GDM1 (cell line): ENCODE measurements at regions not wholly inside any gene's neighbourhood (a gene's known extent, or its start where the extent isn't known, plus 50 kb on each side); places are given as distances from the start of the nearest gene placed in this dataset.
A peak's percentile ranks its signal among the peaks of the same experiment; 100 is the strongest.
"Not testable (repeated sequence)": the region's sequence is repeated elsewhere in the genome, so short reads cannot be mapped to it uniquely, and the experiment has no call there.

Experiments used
- DNase-seq: peaks from one replicate; lab custom pipeline; 2025; lab: John Stamatoyannopoulos, UW

DNA sequence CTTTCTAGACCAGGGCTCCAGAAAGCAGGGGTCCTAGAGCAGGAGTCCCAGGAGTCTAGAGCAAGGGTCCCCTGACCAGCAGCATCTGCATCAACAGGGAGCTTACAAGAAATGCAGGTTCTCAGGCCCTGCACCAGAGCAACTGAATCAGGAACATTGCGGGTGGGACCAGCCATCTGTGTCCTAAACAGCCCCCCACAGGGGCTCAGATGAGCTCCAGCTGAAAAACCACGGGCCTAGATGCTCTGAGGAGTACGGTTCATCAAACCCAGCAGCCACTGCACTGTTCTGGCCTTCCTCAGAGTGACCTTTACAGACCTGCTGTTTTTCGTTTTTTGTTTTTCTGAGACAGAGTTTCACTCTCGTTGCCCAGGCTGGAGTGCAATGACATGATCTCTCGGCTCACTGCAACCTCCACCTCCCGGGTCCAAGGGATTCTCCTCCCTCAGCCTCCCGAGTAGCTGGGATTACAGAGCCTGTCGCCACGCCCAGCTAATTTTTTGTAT lies 438.2 kb downstream of the SOX9 start:
- no peak for DNase-seq

DNA sequence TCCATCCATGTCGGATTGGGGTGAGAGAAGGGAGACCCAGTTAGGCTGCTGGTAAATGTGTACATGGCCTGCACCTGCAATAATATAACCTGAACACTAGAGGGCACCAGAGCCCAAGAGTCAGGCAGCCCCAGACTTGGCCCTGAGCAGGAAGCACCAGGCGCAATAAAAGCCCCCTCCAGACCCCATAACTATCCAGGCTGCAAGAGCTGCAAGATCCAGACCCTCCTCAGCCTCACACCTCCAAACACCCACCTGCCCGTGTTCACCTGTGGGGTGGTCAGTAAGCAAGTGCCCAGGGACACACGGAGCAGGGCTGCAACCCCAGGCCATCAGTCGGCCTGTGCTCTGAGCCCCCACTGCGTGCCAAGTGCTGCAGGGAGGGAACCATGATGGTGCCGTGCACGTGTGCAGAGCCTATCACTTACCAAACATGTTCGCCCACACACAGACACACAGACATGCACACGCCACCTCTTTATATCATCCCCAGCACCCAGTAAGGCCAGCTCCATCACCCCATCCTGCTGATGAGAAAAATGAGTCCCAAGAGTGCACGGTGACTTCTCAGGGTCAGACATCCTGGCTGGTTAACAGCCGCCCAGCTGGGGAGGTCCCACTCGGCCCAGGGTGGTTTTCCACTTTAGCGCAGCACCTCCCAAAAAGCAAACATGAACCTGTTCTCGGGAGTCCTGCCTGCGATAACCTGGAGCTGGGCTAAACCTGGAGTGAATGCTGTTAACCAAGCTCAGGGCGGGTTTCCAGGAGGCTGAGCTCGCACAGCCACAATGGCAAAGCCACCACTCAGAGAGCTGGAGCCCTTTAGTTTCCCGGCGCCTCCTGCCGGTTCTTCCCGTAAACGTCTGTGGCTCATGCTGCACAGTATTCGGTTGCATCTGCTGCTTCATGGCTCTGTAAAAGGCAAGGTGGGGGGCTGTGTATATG lies 439.8 kb downstream of the SOX9 start:
- peak; percentile 33 for DNase-seq

DNA sequence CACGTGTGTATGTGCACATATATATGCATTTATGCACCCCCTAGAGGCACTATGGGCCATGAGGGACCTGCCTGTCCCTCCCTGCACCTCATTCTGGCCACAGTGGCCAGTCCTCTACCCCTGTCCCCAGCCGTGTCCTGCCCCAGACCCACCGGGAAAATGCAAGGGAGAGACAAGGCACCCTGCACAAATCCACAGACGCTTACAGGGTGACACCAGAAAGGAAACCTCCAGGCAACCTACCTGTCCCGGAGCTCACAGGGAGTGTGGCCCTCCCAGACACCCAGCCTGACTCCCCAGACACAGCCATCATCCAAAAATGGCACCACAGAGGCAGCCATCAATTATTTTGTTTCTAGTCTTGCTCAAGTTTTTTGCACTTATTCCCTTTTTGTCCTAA lies 440.4 kb downstream of the SOX9 start:
- DNase-seq = no peak

DNA sequence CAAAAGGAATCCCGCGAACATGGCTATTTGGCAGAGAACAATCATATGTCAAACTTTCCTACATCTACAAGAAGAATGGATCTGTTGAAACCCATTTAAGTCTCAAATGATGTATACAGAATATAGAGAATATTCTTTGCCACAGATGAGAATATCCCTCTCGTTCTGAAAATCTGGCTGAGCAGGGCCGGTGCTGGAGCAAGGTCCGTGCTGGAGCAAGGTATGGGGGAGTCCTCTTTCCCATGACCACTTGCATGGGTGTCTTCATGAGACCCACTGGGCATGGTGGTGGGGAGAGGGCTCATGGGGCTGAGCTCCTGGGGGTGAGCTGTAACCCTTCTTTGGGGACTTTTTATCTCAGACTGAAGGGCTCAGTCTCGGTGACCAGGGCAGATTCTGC lies 440.9 kb downstream of the SOX9 start:
- no peak for DNase-seq

DNA sequence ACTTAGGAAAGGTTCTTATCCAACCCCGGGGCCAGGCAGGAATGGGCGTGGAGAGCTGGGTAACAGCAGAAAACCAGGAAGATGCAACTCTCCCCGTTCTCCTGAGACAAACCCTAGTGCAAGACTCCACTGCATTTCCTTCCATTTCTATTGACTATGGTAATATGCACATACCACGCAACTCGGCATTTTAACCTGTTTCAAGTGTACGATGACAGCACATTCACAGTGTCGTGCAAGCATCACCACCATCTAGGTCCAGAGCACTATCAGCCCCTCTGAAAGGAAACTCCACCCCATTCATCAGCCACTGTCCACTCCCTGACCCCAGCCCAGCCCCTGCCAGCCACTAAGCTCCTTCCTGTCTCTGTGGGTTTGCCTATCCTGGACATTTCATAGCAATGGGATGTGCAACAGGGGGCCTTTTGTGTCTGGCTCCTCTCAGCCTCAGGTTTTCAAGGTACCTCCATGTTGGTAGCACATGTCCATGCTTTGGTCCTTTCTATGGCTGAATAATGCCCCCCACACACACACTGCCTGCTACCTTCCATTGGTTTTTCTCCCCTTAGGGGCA lies 441.9 kb downstream of the SOX9 start:
- DNase-seq = no peak

DNA sequence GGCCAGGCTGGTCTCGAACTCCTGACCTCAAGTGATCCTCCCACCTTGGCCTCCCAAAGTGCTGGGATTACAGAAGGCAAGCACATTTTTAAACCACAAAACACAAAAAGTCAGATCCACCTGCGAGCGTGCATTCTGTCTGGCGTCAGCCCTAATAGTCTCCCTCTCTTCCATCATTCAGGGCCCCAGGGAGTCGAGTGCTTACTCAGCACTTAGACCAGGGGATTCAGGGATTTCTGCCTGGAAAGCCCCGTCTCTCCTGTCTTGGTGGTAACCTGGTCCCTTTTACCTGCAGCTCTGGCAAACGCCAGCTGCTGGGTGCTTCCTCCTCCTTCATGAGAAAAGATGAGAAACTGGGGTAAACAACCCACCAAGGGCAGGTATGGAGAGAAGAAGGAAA lies 443.1 kb downstream of the SOX9 start:
- no peak for DNase-seq

DNA sequence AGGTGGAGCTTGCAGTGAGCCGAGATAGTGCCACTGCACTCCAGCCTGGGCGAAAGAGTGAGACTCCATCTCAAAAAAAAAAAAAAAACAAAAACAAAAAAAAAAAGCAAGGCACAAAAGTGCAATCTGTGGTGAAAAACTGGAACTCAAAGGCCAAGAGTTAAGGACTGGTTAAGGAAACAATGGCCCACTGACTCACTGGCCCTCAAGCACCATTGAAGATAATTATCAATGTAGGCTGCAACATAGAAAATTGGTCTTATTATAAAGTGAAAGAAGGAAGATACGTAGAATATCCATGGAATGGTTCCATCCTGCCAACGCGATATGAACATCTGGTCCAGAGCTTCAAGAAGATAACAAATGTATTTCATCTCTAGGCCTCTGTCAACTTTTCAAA lies 444.2 kb downstream of the SOX9 start:
- no peak for DNase-seq

DNA sequence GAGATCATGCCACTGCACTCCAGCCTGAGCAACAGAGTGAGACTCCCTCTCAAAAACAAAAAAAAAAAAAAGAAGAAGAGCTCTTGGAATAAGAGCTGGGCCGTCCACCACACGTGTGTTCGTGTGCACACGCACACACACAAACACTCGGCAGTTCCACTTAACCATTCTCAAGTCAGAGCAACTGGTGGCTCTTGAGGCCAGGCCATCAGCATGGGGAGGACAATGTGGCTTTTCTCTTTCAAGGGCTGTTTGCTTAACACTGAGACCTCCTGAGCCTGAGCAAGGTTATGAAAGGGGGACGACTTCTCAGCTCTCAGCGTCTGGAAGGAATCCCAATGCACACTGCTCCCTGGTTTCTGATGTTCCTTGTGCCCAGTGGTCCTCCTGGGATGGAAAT lies 444.9 kb downstream of the SOX9 start:
- DNase-seq = no peak

DNA sequence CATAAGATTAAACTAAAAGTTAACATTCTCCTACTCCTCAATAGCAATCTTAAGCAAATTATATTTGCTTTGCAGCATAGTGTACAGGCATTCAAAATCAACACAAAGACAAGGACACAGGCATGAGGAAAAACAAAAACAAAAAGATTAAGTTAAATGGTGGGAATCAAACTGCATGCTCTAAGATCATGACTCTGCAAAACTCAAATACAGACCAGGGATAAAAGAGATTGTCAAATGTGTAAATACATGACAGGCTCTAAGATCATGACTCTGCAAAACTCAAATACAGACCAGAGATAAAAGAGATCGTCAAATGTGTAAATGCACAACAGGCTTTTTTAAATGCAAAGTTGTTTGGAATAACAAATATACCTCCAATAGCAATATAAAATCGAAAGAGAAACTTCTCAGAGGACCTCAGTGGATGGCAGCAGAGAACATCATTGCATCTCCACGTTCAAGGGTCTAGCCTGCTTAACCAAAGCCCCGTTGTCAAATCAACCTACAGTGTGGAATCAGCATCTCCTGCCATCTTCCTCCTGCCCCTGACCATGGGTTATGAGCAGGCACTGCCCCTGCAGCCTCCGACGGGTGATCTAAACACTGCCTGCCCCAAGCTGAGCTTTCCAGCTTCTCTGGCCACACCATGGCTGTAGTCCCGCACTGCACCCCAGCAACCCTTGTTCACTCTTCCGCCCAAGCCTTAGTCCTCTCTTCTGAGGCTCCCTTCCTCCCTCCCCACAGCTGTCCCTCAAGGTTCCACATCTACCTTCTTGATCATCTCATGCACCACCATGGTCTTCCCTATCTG lies 446.1 kb downstream of the SOX9 start:
- DNase-seq = no peak

DNA sequence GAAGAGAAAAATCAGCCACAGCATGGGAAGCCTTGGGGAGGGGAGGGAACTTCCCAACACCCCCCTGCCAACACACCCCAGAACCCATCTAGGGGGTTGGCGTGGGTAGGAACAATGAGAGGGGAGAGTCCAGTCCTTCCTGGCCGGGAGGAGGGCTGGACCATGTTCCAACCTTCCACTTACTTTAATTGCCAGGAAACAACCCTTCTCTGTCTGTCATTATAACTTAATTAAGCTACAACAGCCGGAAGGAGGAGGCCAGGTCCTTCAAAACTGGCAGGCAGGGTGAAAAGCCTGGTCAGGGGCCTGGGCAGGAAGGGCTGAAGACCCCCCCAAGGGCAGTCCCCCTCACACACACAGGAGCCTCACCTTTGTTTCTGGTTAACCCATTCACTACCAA lies 447.0 kb downstream of the SOX9 start:
- no peak for DNase-seq

DNA sequence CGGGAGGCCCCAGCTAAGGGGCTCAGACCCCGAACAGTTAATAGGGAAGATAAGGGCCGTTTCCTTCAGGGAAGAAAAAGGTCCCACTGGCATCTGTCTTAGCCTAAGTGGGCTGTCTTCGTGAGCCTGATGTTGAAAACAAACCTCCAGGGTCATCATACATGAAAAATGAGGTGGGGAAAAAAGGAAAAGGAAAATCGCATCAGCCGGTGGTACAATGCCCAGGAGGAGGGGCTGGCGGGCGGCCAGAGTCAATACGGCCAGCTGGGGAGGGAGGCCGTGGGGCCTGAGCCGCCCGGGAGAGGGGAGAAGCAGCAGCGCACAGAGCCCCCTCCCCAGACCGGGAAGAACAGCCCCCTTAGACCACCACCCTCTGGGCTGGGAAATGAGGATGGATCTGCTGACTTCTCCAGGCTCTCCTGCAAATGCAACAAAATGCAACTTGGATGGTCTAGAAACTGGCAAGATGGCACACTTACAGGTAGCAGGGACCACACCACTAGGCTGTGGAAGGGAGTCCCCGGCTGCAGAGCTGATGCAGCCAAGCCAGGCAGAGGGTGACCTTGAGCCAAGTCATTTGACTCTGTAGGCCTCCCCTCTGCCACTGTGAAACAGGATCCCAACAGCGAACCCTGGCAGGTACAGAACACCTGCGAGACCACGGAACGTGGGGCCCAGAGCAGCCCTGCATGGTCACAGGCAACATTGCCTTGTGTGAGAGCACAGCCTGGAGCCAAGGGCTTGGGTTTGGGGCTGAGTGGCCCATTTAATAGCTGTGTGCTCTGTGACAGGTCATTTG lies 448.5 kb downstream of the SOX9 start:
- DNase-seq = no peak

DNA sequence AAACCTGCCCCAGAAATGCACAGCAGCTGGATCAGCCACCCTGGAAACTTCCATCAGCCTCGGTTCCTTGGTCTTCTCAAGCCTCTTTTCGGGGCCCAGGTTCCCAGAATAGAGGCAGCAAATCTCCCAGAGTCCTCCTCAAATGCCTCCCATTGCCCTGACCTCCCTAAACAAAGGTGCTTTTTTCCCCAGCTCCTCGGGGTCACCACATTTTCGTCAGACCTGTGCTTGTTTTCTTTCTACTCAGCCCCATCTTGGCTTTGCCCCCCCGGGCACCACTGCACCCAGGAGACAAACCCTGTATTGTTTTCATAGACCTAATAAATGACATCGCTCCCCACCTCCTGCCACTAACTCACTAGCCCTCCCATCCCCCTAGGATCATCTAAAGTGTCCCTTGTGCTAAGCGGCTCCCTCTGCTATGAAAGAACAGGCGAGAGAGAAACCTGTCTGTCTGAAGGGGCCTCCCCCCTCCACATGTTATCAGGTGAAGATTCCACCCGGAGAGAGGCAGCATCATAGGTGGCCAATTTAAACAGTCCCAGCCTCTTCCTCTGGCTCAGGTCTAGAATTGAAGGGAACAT lies 451.1 kb downstream of the SOX9 start:
- DNase-seq = no peak

DNA sequence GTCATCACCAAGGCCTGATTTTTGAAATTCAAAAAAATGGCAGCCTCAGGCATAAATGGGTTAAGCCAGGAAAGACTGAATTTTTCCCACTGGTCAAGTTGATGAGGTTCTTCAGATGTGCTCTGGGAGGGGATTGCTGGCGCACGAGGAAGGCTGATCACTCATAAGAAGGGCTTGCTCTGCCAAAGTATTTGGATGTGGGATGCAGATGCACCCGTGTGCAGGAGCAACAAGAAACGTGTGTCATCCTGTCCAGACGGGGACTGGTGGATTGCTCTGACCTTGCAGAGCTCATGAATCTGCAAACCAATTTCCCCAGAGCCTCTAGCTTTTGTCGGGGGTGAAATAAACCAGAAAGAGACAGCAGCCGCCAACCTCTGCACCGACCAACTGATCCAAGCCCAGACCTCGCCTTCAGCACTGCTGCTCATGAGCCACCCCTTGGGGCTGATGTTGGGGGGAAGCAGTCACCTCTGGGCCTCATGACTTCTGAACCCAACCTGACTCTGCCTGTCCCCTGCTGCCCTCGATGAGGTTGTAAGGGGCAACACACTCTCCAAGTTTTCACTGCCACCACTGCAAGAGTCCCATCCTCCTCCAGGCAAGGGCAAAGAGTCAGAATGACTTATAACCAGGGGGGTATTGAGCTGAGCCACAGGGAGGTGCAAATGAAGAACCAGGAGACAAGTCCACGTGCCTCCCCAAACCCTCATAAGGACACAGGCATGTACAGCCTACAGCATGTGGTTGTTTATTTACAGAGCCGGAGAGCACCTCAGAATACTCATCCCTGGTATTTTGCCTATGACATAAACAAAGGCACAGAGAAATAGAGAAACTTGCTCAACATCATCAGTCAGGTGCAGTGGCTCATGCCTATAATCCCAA lies 452.0 kb downstream of the SOX9 start:
- no peak for DNase-seq

DNA sequence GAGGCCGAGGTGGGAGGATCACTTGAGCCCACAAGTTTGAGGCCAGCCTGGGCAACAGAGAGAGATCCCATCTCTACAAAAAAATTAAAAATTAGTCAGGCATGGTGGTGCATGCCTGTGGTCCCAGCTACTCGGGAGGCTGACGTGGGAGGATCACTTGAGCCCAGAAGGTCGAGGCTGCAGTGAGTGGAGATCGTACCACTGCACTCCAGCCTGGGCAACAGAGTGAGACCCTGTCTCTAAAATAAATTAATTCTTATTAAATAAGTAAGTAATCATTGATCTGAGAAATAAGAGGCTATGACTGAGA lies 452.6 kb downstream of the SOX9 start:
- DNase-seq = not testable (repeated sequence)

DNA sequence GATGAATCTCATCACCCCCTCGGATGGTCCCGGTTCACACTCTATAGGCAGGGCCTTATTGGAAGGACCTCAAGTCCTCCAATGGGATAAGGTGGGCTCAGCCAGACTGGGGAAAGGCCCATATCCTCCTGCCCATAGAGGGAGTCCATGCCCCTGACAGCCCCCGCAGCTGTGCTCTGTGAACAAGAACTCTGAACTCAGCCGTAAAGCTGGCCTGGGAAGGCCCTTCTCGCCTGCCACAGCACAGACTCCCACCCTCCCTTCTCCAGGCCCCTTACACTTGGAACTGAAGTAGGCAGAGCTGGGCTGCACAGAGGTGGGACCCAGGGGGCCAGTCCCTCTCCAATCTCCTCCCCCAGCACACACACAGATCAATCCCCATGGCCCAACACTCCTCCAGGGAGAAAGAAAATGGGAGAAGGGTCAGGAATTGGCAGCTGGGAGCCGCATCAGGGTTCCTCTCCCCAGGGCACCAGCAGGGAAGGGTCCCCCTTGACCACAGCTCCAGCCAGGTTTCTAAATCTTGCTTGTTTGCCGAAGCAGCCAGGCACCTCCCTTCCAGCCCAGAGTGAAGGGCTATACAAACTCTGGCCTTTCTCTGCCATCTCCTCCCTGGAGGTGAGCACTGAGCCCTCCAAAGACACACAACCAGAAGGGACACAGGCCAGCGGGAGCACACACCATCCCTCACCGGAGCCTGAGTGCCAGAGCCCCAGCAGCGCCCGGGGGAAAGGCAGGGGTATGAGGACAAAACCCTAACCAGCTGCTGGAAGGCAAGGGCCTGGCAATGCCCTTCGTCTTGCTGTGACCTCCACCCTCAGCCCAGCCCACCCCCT lies 454.1 kb downstream of the SOX9 start:
- no peak for DNase-seq

DNA sequence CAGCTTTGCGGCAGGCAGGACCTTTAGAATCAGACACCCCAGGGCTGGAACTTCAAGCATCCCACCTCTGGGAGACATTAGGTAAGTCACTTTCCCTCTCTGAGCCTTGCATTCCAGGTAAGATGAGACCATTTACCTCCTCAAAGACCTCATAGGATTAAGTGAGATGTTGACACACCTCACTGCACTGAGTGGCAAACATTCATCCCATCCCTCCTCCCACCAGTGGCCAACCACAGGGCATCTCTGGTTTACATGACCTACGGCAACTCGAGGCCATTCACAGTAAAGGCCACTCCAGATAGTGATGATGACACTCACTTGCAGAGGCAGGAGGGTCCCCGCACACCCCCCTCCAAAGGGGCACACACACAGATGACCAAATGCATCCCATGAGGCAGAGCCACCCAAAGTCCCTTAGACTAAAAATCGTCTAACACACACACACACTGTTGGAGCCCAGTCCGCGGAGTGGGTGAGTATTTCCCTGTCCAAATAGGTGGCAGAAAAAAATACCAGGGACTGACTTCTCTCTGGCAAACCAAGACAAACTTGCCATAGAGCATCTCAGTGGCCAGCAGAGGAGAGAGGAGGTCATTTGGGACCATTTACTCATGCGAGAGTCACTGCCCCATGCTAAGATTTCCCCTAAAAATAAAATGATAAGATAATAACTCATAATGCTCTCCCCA lies 454.9 kb downstream of the SOX9 start:
- DNase-seq = no peak

DNA sequence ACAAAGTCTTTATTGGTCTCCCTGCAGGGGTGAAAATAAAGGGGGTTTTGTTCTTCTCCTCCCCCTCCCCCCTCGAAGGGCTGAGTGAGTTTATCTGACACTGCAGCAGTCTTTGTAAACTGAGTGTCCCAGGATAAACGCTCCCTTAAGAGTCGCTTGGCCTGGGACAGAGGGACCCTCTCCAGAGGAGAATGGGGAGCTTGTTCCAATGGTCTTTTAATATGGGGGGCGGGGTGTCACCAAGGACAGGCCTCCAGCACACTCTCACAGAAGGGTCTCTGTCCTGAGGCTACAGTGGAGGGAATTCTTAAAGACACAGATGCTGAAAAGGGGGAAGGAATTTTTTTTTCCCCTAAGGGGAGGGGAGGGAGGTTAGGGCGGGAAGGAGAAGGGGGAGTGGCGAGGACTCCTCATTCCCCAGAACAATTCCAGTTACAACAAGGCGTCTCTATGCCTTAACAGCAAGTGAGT lies 455.5 kb downstream of the SOX9 start:
- no peak for DNase-seq

DNA sequence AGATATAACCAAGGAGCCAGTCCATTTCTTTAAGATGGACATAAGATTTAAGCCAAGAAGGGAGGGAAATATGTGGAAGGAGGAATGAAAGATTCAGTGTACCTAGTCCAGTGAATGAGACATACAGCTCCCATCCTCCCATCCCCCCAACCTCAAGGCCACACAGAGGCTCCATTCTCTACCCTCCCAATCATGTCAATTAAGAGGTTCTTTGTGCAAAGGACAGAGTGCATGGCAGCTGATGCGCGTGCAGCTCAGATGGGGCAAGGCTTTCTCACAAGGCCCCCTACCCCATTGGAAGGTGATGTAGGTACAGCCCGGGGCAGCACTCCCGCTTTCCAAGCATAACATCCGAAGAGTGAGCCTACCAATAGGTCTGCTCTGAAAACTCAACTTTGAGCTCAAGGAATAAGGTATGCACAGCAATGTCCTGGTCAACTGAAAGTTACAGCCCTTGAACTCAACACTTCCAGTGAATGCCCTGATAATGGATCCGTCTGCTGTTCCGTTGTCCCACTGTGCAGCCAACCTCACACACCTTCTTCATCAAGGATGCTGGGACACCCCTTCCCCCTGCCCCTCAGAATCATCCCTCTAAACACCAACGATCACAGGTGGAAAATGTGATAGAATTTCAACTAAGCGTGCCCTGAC lies 458.1 kb downstream of the SOX9 start:
- DNase-seq = no peak

DNA sequence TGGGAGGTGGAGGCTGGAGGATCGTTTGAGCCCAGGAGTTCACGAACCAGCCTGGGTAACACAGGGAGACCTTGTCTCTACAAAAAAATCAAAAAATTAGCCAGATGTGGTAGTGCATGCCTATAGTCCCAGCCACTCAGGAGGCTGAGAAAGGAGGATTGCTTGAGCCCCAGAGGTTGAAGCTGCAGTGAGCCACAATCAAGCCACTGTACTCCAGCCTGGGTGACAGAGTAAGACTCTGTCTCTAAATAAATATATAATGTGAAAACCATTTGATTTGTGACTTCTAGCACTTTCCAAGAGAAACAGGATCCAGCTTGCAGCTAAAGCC lies 459.1 kb downstream of the SOX9 start:
- no peak for DNase-seq
